ENCODE measurements at regions not wholly inside any gene's neighbourhood (a gene's known extent, or its start where the extent isn't known, plus 50 kb on each side); places are given as distances from the start of the nearest gene placed in this dataset.

DNA sequence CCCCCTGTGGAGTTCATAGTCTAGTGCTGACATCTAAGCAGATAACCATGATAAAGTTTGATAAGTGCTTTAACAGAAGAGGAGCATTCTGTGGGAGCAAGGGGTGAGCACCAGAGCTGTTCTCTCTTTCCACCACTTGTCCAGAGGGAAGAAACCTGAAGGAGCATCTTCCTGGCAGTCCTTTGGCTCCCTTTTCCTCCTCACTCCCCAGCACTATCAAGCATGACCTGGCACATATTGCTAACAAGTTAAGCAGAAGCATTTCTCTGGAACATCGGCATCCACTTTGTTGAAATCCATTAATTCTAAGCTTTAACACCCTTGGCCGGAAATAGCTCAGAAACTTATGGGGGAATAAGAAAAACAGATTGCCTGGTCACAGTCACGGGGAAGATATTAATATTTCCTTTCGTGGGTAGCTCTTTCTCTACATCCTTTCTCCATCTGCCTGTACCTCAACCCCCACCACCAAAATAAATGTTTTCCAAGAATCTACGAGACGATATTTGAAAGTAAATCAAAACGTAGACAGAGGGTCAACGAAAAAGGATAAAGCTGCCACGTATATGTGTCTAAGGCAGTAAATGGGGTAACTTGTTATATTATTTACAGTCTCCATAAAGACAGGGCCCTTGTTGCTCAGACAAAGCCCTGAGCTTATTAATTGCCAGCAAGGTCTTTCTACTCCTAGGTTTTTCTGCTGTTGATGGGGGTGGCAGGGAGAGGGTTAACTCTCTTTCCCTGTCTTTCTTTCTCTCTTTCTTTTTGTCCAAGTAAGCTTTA lies 351.4 kb downstream of the NUF2 start:
- H3K4me3 ChIP-seq (ENCODE audit: low read depth, low read length): no peak overlapping the region
- H3K4me1 ChIP-seq (ENCODE audit: control insufficient read depth, insufficient read depth, low read length): no peaks in the 10 kb centered on the region
- CTCF ChIA-PET: no interaction called here
- H3K27ac ChIP-seq (ENCODE audit: extremely low read depth, low read depth, low read length): no peak overlapping the region
- POLR2A ChIA-PET: no interaction called here
- H3K9me3 ChIP-seq (ENCODE audit: control insufficient read depth, insufficient read depth, low read depth, low read length): no peaks in the 10 kb centered on the region
- H3K36me3 ChIP-seq (ENCODE audit: control insufficient read depth in 2 of 2, insufficient read depth in 1 of 2, low read length in 2 of 2): no peaks in the 10 kb centered on the region
- TF ChIP-seq ZNF785 (tag by site-specific recombination; IDR thresholded peaks at IDR 0.05): no peak
- TF ChIP-seq ZNF2 (tag by site-specific recombination; IDR thresholded peaks at IDR 0.05): no peak
- TF ChIP-seq, protein P1, sequence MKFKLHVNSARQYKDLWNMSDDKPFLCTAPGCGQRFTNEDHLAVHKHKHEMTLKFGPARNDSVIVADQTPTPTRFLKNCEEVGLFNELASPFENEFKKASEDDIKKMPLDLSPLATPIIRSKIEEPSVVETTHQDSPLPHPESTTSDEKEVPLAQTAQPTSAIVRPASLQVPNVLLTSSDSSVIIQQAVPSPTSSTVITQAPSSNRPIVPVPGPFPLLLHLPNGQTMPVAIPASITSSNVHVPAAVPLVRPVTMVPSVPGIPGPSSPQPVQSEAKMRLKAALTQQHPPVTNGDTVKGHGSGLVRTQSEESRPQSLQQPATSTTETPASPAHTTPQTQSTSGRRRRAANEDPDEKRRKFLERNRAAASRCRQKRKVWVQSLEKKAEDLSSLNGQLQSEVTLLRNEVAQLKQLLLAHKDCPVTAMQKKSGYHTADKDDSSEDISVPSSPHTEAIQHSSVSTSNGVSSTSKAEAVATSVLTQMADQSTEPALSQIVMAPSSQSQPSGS (tag by site-specific recombination; IDR thresholded peaks at IDR 0.05; ENCODE audit: low read depth): no peak
- TF ChIP-seq, protein P2, sequence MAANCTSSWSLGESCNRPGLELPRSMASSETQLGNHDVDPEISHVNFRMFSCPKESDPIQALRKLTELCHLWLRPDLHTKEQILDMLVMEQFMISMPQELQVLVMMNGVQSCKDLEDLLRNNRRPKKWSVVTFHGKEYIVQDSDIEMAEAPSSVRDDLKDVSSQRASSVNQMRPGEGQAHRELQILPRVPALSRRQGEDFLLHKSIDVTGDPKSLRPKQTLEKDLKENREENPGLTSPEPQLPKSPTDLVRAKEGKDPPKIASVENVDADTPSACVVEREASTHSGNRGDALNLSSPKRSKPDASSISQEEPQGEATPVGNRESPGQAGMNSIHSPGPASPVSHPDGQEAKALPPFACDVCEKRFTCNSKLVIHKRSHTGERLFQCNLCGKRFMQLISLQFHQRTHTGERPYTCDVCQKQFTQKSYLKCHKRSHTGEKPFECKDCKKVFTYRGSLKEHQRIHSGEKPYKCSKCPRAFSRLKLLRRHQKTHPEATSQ (tag by site-specific recombination; IDR thresholded peaks at IDR 0.05): no peak
- TF ChIP-seq ZNF37A (tag by site-specific recombination; IDR thresholded peaks at IDR 0.05): no peak
- no peak for TF ChIP-seq GFI1B (tag by site-specific recombination; IDR thresholded peaks at IDR 0.05)
- no peak for TF ChIP-seq ZNF112 (tag by site-specific recombination; IDR thresholded peaks at IDR 0.05)

DNA sequence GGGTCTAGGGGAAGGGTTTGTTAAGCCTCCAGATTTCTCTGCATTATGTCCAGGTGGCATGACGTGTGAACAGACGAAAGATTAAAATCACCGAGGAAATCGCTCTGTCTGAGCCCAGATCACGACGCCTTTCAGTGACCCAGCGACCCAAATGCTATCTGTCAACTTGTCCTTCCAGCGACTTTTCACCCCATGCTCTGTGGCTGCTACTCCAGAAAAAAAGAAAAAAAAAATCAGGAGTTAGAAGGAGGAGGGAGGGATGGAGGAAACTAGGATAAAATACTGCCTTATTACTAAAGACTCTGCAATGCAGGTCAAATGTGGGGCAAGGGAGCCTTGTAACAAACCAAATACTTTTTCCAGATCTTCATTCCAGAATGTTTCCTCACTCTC lies 352.0 kb downstream of the NUF2 start:
- no peaks in the 10 kb centered on the region for H3K4me1 ChIP-seq (ENCODE audit: control insufficient read depth, insufficient read depth, low read length)
- CTCF ChIA-PET: no interaction called here

More for the DNA sequence above, 352.0 kb downstream of the NUF2 start:
- no peak for TF ChIP-seq ZNF214 (tag by site-specific recombination; IDR thresholded peaks at IDR 0.05; ENCODE audit: borderline replicate concordance)
- TF ChIP-seq, protein P3, sequence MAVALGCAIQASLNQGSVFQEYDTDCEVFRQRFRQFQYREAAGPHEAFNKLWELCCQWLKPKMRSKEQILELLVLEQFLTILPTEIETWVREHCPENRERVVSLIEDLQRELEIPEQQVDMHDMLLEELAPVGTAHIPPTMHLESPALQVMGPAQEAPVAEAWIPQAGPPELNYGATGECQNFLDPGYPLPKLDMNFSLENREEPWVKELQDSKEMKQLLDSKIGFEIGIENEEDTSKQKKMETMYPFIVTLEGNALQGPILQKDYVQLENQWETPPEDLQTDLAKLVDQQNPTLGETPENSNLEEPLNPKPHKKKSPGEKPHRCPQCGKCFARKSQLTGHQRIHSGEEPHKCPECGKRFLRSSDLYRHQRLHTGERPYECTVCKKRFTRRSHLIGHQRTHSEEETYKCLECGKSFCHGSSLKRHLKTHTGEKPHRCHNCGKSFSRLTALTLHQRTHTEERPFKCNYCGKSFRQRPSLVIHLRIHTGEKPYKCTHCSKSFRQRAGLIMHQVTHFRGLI (tag by site-specific recombination; IDR thresholded peaks at IDR 0.05): no peak
- no peak for TF ChIP-seq ZNF223 (tag by site-specific recombination; IDR thresholded peaks at IDR 0.05)
- TF ChIP-seq, protein P4, sequence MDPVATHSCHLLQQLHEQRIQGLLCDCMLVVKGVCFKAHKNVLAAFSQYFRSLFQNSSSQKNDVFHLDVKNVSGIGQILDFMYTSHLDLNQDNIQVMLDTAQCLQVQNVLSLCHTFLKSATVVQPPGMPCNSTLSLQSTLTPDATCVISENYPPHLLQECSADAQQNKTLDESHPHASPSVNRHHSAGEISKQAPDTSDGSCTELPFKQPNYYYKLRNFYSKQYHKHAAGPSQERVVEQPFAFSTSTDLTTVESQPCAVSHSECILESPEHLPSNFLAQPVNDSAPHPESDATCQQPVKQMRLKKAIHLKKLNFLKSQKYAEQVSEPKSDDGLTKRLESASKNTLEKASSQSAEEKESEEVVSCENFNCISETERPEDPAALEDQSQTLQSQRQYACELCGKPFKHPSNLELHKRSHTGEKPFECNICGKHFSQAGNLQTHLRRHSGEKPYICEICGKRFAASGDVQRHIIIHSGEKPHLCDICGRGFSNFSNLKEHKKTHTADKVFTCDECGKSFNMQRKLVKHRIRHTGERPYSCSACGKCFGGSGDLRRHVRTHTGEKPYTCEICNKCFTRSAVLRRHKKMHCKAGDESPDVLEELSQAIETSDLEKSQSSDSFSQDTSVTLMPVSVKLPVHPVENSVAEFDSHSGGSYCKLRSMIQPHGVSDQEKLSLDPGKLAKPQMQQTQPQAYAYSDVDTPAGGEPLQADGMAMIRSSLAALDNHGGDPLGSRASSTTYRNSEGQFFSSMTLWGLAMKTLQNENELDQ (tag by site-specific recombination; IDR thresholded peaks at IDR 0.05; ENCODE audit: low read depth): no peak
- no peak for TF ChIP-seq SCRT1 (tag by site-specific recombination; IDR thresholded peaks at IDR 0.05; ENCODE audit: borderline replicate concordance)
- TF ChIP-seq ZNF157 (tag by site-specific recombination; IDR thresholded peaks at IDR 0.05): no peak
- TF ChIP-seq, protein P5, sequence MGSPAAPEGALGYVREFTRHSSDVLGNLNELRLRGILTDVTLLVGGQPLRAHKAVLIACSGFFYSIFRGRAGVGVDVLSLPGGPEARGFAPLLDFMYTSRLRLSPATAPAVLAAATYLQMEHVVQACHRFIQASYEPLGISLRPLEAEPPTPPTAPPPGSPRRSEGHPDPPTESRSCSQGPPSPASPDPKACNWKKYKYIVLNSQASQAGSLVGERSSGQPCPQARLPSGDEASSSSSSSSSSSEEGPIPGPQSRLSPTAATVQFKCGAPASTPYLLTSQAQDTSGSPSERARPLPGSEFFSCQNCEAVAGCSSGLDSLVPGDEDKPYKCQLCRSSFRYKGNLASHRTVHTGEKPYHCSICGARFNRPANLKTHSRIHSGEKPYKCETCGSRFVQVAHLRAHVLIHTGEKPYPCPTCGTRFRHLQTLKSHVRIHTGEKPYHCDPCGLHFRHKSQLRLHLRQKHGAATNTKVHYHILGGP (tag by site-specific recombination; IDR thresholded peaks at IDR 0.05): no peak
- no peak for TF ChIP-seq ZNF426 (tag by site-specific recombination; IDR thresholded peaks at IDR 0.05)
- no peak for TF ChIP-seq ZNF19 (tag by site-specific recombination; IDR thresholded peaks at IDR 0.05; ENCODE audit: low read depth)
- TF ChIP-seq ZNF292 (tag by site-specific recombination; IDR thresholded peaks at IDR 0.05; ENCODE audit: borderline replicate concordance, low read depth): no peak
- no peak for TF ChIP-seq ZNF302 (tag by site-specific recombination; IDR thresholded peaks at IDR 0.05; ENCODE audit: low read depth)
- Histone ChIP-seq H3K27ac (ENCODE audit: extremely low read depth, low read depth, low read length) (no peak overlapping the region), H3K4me3 (ENCODE audit: low read depth, low read length) (no peak overlapping the region), H3K36me3 (ENCODE audit: control insufficient read depth in 2 of 2, insufficient read depth in 1 of 2, low read length in 2 of 2) (no peaks in the 10 kb centered on the region), H3K9me3 (ENCODE audit: control insufficient read depth, insufficient read depth, low read depth, low read length) (no peaks in the 10 kb centered on the region)
- POLR2A ChIA-PET: no interaction called here

All from HEK293 (cell line).